Peyer's patch (tissue), 4 donors: ENCODE measurements at regions not wholly inside any gene's neighbourhood (a gene's known extent, or its start where the extent isn't known, plus 50 kb on each side); places are given as distances from the start of the nearest gene placed in this dataset.

Experiments used
- DNase-seq, 3 donors: peaks; one replicate each; pipeline ENCODE4 v3.0.0-alpha.2; 2017 to 2019
- H3K27ac ChIP-seq, 4 donors: fragments of 200-600 bp; sonication (generic); one replicate each; pipeline ENCODE4 v1.5.1; 2016 to 2019
- H3K27me3 ChIP-seq, 2 donors: fragments of 200-600 bp; sonication (generic); one replicate each; pipeline ENCODE4 v1.5.1; 2019
- H3K36me3 ChIP-seq, 3 donors: fragments of 200-600 bp; sonication (generic); one replicate each; pipeline ENCODE4 v1.5.1; 2016 to 2019
- H3K4me1 ChIP-seq, 4 donors: fragments of 200-600 bp; sonication (generic); one replicate each; pipeline ENCODE4 v1.5.1; 2016 to 2019
- H3K4me3 ChIP-seq, 4 donors: fragments of 200-600 bp; sonication (generic); 1 replicate in 3 of 4; 2 replicates in 1 of 4; pipeline ENCODE4 v1.5.1; 2016 to 2019; ENCODE audit warnings: mild to moderate bottlenecking in 1 of 4
- H3K9me3 ChIP-seq, 4 donors: fragments of 200-600 bp; sonication (generic); one replicate each; pipeline ENCODE4 v1.5.1; 2016 to 2019; ENCODE audit warnings: mild to moderate bottlenecking in 1 of 4
- CTCF ChIP-seq, 6 experiments: fragments of 450-650 bp in 4 of 6; fragments of 200-600 bp in 2 of 6; sonication (generic) in 1 of 6; IDR thresholded peaks; one replicate each; pipeline ENCODE4 v1.5.1; 2017 to 2019; ENCODE audit warnings: antibody characterized with exemption in 6 of 6, mild to moderate bottlenecking in 3 of 6, moderate library complexity in 1 of 6
- POLR2A ChIP-seq, 2 donors: fragments of 450-650 bp; IDR thresholded peaks; one replicate each; pipeline ENCODE4 v1.5.1; 2017; ENCODE audit warnings: antibody characterized with exemption in 2 of 2, mild to moderate bottlenecking in 2 of 2, moderate library complexity in 2 of 2

GRCh38 chr16:85971902-85972638 lies 73.1 kb downstream of the IRF8 start:
- TF ChIP-seq POLR2A (IDR thresholded peaks at IDR 0.05) (no peak), CTCF (IDR thresholded peaks at IDR 0.05) (no peak)
- Histone ChIP-seq H3K9me3 (no peaks in the 10 kb centered on the region), H3K27ac (no peak overlapping the region), H3K36me3 (no peaks in the 10 kb centered on the region), H3K4me1 (peaks cover 0 to 10% (median 2%) of the 10 kb centered on the region in 4 donors), H3K27me3 (no peaks in the 10 kb centered on the region), H3K4me3 (no peak overlapping the region)
- no peak for DNase-seq

DNA sequence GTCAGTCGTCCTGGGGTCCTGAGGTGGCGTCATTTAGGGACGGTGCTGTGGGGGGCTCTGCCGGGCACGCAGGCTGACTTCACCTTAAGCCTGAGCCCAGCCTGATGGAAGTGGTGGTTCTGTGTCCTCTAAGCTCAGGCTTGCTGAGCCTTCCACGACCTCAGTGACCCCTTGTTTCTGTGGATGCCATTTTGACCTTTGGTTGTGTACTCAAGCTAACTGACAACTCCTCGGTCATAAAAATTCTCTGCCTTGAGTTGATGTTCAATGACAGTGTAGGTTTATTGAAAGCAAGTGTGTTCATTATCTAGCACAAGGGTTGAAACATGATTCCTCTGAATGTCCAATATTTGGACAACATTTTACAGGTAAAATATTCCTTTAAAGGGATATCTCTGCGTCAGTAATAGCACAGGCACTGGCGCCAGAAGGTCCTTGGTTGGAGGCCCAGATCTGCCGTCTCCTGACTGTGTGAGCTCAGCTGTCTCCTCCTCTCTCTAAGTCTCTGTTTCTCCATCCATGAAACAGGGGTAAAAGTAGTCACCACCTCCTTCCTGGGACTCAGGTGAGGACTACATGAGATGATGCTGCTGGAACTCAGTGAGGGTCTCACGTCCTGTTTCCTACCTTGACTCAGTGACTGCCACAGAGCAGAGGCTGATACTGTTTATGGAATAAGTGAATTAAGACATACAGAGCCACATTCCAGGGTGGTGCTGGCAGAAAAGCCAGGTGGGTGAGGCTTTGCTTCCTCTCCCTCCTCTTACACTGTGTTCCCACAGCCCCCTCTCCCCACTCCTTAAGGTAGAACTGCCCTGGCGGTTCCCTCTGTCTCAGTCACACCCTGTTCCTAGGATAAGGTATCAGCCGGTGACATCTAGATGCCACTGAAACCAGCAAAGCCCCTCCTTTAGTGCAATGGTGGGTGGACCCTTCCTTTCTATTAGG lies 75.7 kb downstream of the IRF8 start:
- peak overlapping the region in 3 of 4 donors; percentile 72 to 97 (median 89) for H3K27ac ChIP-seq
- H3K9me3 ChIP-seq: no peaks in the 10 kb centered on the region
- TF ChIP-seq POLR2A (IDR thresholded peaks at IDR 0.05) (peak in 1 of 2 donors; percentile 23), CTCF (IDR thresholded peaks at IDR 0.05) (no peak)
- H3K4me1 ChIP-seq: peaks cover 0 to 14% (median under 1%) of the 10 kb centered on the region in 4 donors
- DNase-seq: peak in 2 of 3 donors; percentile 72 to 76
- no peaks in the 10 kb centered on the region for H3K36me3 ChIP-seq
- no peaks in the 10 kb centered on the region for H3K27me3 ChIP-seq
- peak overlapping the region in 1 of 4 donors; percentile 11 for H3K4me3 ChIP-seq

DNA sequence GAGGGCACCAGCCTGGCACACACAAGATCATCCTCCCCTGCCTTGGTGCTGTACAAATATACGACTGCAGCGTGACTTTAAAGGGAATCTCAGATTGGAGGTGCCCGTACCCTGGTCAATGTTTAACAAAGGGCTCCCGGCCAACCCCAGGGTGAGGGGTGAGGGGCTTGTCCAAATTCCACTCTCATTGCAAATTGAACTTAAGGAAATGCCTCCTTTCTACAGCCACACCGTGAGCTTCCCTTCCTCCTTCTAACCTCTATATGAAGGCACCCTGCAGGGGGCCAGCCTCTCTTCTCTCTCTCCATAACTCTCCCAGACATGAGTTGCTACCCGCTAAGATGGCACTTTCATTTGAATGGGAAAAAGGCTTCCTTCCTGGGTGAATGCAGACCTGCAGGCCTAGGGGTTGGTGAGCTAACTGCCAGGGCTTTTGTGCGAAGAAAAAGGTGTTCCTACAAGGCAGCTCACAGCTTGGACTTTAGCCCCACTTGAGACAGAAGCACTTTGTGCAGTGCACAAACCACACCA lies 76.6 kb downstream of the IRF8 start:
- no peaks in the 10 kb centered on the region for H3K36me3 ChIP-seq
- H3K9me3 ChIP-seq: no peaks in the 10 kb centered on the region
- TF ChIP-seq POLR2A (IDR thresholded peaks at IDR 0.05): peak in 1 of 2 donors; percentile 40
- TF ChIP-seq CTCF (IDR thresholded peaks at IDR 0.05): peak in 1 of 6 experiments; percentile 27
- peaks cover 0 to 14% (median 0%) of the 10 kb centered on the region in 4 donors for H3K4me1 ChIP-seq
- peak in 2 of 3 donors; percentile 77 for DNase-seq
- H3K4me3 ChIP-seq: peak overlapping the region in 1 of 4 donors; percentile 11
- H3K27me3 ChIP-seq: no peaks in the 10 kb centered on the region
- H3K27ac ChIP-seq: peak overlapping the region in 3 of 4 donors; percentile 72 to 97 (median 89)

GRCh38 chr16:85978291-85978775 lies 79.4 kb downstream of the IRF8 start:
- no peak for TF ChIP-seq POLR2A (IDR thresholded peaks at IDR 0.05)
- no peak for TF ChIP-seq CTCF (IDR thresholded peaks at IDR 0.05)
- H3K4me3 ChIP-seq: no peak overlapping the region
- H3K27me3 ChIP-seq: no peaks in the 10 kb centered on the region
- no peak overlapping the region for H3K27ac ChIP-seq
- H3K4me1 ChIP-seq: peaks cover 0 to 14% (median 0%) of the 10 kb centered on the region in 4 donors
- no peaks in the 10 kb centered on the region for H3K9me3 ChIP-seq
- no peaks in the 10 kb centered on the region for H3K36me3 ChIP-seq
- no peak for DNase-seq

DNA sequence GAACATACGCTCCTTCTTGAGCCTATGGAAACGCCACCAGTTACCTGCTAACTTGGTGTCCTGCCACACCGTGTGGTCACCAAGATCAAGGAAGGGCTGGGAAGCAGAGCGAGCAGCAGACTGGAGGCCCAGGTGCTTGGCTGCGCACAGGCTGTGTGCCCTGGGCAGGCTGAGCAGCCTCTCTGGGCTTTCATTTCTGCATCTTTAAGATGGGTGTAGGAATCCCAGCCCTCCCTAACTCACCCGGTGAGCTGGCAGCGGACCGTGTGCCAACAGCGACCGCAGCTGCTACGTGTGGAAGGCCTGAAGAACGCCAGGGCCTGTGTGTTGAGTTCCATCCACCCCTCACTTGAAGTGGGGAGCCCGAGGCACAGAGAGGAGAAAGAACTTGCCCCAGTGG lies 80.0 kb downstream of the IRF8 start:
- H3K27ac ChIP-seq: no peak overlapping the region
- TF ChIP-seq CTCF (IDR thresholded peaks at IDR 0.05): no peak
- no peaks in the 10 kb centered on the region for H3K27me3 ChIP-seq
- peaks cover 0 to 18% (median under 1%) of the 10 kb centered on the region in 4 donors for H3K4me1 ChIP-seq
- no peaks in the 10 kb centered on the region for H3K9me3 ChIP-seq
- H3K36me3 ChIP-seq: no peaks in the 10 kb centered on the region
- no peak overlapping the region for H3K4me3 ChIP-seq
- DNase-seq: no peak
